HL-60 (cell line): ENCODE measurements at regions not wholly inside any gene's neighbourhood (a gene's known extent, or its start where the extent isn't known, plus 50 kb on each side); places are given as distances from the start of the nearest gene placed in this dataset.

Experiments
- CTCF ChIP-seq: IDR thresholded peaks from one replicate; pipeline ENCODE4 v1.5.1; 2011; ENCODE audit warnings: low read length, control low read depth, inconsistent platforms; ENCODE audit not compliant: insufficient read depth
- GABPA ChIP-seq: IDR thresholded peaks from 2 replicates; pipeline ENCODE4 v1.6.1; 2012; ENCODE audit warnings: low read depth
- POLR2AphosphoS5 ChIP-seq: IDR thresholded peaks from 2 replicates; pipeline ENCODE4 v1.6.1; 2012; ENCODE audit warnings: low read depth
- REST ChIP-seq: IDR thresholded peaks from 2 replicates; pipeline ENCODE4 v1.6.1; 2012; ENCODE audit warnings: low read depth; ENCODE audit not compliant: insufficient replicate concordance
- SPI1 ChIP-seq: IDR thresholded peaks from 2 replicates; pipeline ENCODE4 v1.6.1; 2012; ENCODE audit warnings: low read depth, mild to moderate bottlenecking, borderline replicate concordance

GRCh38 chr10:36475746-36476145 lies 649.7 kb upstream of the ANKRD30A start:
- no peak for TF ChIP-seq CTCF
- TF ChIP-seq REST, result no peak
- no peak for TF ChIP-seq SPI1
- no peak for TF ChIP-seq POLR2AphosphoS5
- TF ChIP-seq GABPA, result no peak
